ENCODE measurements at regions not wholly inside any gene's neighbourhood (a gene's known extent, or its start where the extent isn't known, plus 50 kb on each side); places are given as distances from the start of the nearest gene placed in this dataset.

GRCh38 chr13:72424059-72424458, 303.4 kb downstream of the MZT1 start:
- TF ChIP-seq CTCF (conservative IDR thresholded peaks at IDR 0.05; ENCODE audit: low read depth, low read length) (no peak), EZH2 (IDR thresholded peaks at IDR 0.05; ENCODE audit: borderline replicate concordance, low read depth, low read length, poor library complexity, severe bottlenecking) (no peak)
